Panc1 (cell line): ENCODE measurements at regions not wholly inside any gene's neighbourhood (a gene's known extent, or its start where the extent isn't known, plus 50 kb on each side); places are given as distances from the start of the nearest gene placed in this dataset.

Experiments used
- POLR2AphosphoS5 ChIP-seq: IDR thresholded peaks from 2 replicates; pipeline ENCODE4 v1.6.1; 2012; ENCODE audit warnings: mild to moderate bottlenecking, low read depth, low read length, moderate library complexity
- SIN3A ChIP-seq: IDR thresholded peaks from 2 replicates; pipeline ENCODE4 v1.6.1; 2012; ENCODE audit warnings: low read depth, mild to moderate bottlenecking, low read length, moderate library complexity, borderline replicate concordance; ENCODE audit not compliant: insufficient read depth
- TCF7L2 ChIP-seq: IDR thresholded peaks from 2 replicates; pipeline ENCODE4 v1.6.1; 2011; ENCODE audit warnings: mild to moderate bottlenecking, low read depth, low read length, inconsistent platforms
- TF ChIP-seq, protein P1 (sequence below): fragments of 450-650 bp; IDR thresholded peaks from 2 replicates; pipeline ENCODE4 v1.5.1; 2017; ENCODE audit warnings: mild to moderate bottlenecking
- TF ChIP-seq, protein P2 (sequence below), 2 experiments: IDR thresholded peaks; 2 replicates each; pipeline ENCODE4 v1.6.1; 2011 to 2012; ENCODE audit warnings: low read depth in 2 of 2, control low read depth in 1 of 2, low read length in 1 of 2, mild to moderate bottlenecking in 1 of 2, moderate library complexity in 1 of 2; ENCODE audit not compliant: insufficient read depth in 1 of 2

DNA sequence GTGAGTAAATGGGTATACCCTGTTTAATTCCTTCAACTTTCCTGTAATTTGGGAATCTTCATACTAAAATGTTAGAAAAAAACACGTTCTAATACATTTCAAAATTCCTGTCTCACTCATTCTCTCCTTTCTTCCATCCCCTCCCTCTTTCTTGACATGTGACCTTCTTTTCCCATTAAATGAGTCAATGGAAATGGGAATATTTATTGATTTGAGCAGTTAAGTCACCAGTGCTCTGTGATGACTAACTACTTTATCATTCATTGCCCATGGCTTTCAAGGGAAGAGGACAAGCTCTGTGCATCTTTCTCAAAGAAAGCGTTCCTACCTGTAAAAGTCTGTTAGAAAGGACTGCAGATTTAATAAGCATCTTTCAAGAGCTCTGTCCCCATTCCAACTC is 144.4 kb upstream of the MAP3K1 start:
- TF ChIP-seq, protein P1, sequence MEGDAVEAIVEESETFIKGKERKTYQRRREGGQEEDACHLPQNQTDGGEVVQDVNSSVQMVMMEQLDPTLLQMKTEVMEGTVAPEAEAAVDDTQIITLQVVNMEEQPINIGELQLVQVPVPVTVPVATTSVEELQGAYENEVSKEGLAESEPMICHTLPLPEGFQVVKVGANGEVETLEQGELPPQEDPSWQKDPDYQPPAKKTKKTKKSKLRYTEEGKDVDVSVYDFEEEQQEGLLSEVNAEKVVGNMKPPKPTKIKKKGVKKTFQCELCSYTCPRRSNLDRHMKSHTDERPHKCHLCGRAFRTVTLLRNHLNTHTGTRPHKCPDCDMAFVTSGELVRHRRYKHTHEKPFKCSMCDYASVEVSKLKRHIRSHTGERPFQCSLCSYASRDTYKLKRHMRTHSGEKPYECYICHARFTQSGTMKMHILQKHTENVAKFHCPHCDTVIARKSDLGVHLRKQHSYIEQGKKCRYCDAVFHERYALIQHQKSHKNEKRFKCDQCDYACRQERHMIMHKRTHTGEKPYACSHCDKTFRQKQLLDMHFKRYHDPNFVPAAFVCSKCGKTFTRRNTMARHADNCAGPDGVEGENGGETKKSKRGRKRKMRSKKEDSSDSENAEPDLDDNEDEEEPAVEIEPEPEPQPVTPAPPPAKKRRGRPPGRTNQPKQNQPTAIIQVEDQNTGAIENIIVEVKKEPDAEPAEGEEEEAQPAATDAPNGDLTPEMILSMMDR: no peak
- TF ChIP-seq POLR2AphosphoS5 (no peak), TCF7L2 (no peak), SIN3A (no peak)
- TF ChIP-seq, protein P2, sequence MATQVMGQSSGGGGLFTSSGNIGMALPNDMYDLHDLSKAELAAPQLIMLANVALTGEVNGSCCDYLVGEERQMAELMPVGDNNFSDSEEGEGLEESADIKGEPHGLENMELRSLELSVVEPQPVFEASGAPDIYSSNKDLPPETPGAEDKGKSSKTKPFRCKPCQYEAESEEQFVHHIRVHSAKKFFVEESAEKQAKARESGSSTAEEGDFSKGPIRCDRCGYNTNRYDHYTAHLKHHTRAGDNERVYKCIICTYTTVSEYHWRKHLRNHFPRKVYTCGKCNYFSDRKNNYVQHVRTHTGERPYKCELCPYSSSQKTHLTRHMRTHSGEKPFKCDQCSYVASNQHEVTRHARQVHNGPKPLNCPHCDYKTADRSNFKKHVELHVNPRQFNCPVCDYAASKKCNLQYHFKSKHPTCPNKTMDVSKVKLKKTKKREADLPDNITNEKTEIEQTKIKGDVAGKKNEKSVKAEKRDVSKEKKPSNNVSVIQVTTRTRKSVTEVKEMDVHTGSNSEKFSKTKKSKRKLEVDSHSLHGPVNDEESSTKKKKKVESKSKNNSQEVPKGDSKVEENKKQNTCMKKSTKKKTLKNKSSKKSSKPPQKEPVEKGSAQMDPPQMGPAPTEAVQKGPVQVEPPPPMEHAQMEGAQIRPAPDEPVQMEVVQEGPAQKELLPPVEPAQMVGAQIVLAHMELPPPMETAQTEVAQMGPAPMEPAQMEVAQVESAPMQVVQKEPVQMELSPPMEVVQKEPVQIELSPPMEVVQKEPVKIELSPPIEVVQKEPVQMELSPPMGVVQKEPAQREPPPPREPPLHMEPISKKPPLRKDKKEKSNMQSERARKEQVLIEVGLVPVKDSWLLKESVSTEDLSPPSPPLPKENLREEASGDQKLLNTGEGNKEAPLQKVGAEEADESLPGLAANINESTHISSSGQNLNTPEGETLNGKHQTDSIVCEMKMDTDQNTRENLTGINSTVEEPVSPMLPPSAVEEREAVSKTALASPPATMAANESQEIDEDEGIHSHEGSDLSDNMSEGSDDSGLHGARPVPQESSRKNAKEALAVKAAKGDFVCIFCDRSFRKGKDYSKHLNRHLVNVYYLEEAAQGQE (IDR thresholded peaks at IDR 0.05; ENCODE audit: insufficient read depth in 1 of 2, low read depth in 2 of 2, low read length in 1 of 2): no peak
